HG03045 (cell line): ENCODE measurements at regions not wholly inside any gene's neighbourhood (a gene's known extent, or its start where the extent isn't known, plus 50 kb on each side); places are given as distances from the start of the nearest gene placed in this dataset.

Source experiments
- ATAC-seq: cut with Tn5 transposase; IDR thresholded peaks from one replicate; pipeline ENCODE4 v1.9.1; 2021; ENCODE audit warnings: mild to moderate bottlenecking, moderate library complexity; ENCODE audit not compliant: unreplicated experiment

- ATAC-seq = no peak
These were observed 187.8 kb upstream of the DDI1 start for GRCh38 chr11:103848686-103849085.

- ATAC-seq = no peak
These were observed 187.1 kb upstream of the DDI1 start for GRCh38 chr11:103849366-103849765.

- ATAC-seq = no peak
These were observed 185.8 kb upstream of the DDI1 start for GRCh38 chr11:103850419-103851165.

- ATAC-seq = no peak
These were observed 185.2 kb upstream of the DDI1 start for GRCh38 chr11:103851166-103851651.
